ENCODE measurements at regions not wholly inside any gene's neighbourhood (a gene's known extent, or its start where the extent isn't known, plus 50 kb on each side); places are given as distances from the start of the nearest gene placed in this dataset.

- H3K27ac Mint-ChIP-seq = no peak overlapping the region
- H3K27me3 Mint-ChIP-seq = no peaks in the 10 kb centered on the region
- ChIA-PET POLR2A (no interaction called here), CTCF (no interaction called here)
- H3K36me3 Mint-ChIP-seq (ENCODE audit: low read depth) = no peaks in the 10 kb centered on the region
- H3K4me3 Mint-ChIP-seq = no peak overlapping the region
- H3K4me1 Mint-ChIP-seq = no peaks in the 10 kb centered on the region
- no peak for DNase-seq
- no peaks in the 10 kb centered on the region for H3K9me3 Mint-ChIP-seq
These were observed 126.3 kb upstream of the POF1B start for GRCh38 chrX:85505801-85506200.

GRCh38 chrX:85504381-85504780, 124.9 kb upstream of the POF1B start:
- no peak overlapping the region for H3K4me3 Mint-ChIP-seq
- POLR2A ChIA-PET = no interaction called here
- no peaks in the 10 kb centered on the region for H3K36me3 Mint-ChIP-seq (ENCODE audit: low read depth)
- CTCF ChIA-PET = no interaction called here
- H3K27ac Mint-ChIP-seq = no peak overlapping the region
- no peaks in the 10 kb centered on the region for H3K4me1 Mint-ChIP-seq
- no peak for DNase-seq
- H3K27me3 Mint-ChIP-seq = no peaks in the 10 kb centered on the region
- no peaks in the 10 kb centered on the region for H3K9me3 Mint-ChIP-seq

- DNase-seq = no peak
- Mint-ChIP-seq H3K36me3 (ENCODE audit: low read depth) (no peaks in the 10 kb centered on the region), H3K27me3 (no peaks in the 10 kb centered on the region), H3K4me1 (no peaks in the 10 kb centered on the region), H3K27ac (no peak overlapping the region), H3K9me3 (no peaks in the 10 kb centered on the region), H3K4me3 (no peak overlapping the region)
- ChIA-PET POLR2A (no interaction called here), CTCF (no interaction called here)
These were observed 124.0 kb upstream of the POF1B start for GRCh38 chrX:85503258-85504158.

- no peaks in the 10 kb centered on the region for H3K27me3 Mint-ChIP-seq
- H3K4me1 Mint-ChIP-seq = no peaks in the 10 kb centered on the region
- no peaks in the 10 kb centered on the region for H3K36me3 Mint-ChIP-seq (ENCODE audit: low read depth)
- H3K9me3 Mint-ChIP-seq = no peaks in the 10 kb centered on the region
- ChIA-PET CTCF (no interaction called here), POLR2A (no interaction called here)
- H3K4me3 Mint-ChIP-seq = no peak overlapping the region
- no peak overlapping the region for H3K27ac Mint-ChIP-seq
- no peak for DNase-seq
These were observed 121.9 kb upstream of the POF1B start for GRCh38 chrX:85501349-85501748.

GRCh38 chrX:85499400-85499799, 119.9 kb upstream of the POF1B start:
- Mint-ChIP-seq H3K27ac (no peak overlapping the region), H3K4me1 (no peaks in the 10 kb centered on the region), H3K27me3 (no peaks in the 10 kb centered on the region), H3K4me3 (no peak overlapping the region), H3K9me3 (no peaks in the 10 kb centered on the region), H3K36me3 (ENCODE audit: low read depth) (no peaks in the 10 kb centered on the region)
- POLR2A ChIA-PET = no interaction called here
- CTCF ChIA-PET = no interaction called here
- DNase-seq = no peak

GRCh38 chrX:85493821-85494220, 114.4 kb upstream of the POF1B start:
- POLR2A ChIA-PET = no interaction called here
- Mint-ChIP-seq H3K36me3 (ENCODE audit: low read depth) (no peaks in the 10 kb centered on the region), H3K4me3 (no peak overlapping the region)

GRCh38 chrX:85454295-85454694, 74.8 kb upstream of the POF1B start:
- H3K36me3 Mint-ChIP-seq (ENCODE audit: low read depth) = no peaks in the 10 kb centered on the region
- H3K9me3 Mint-ChIP-seq = no peaks in the 10 kb centered on the region
- POLR2A ChIA-PET = no interaction called here
- CTCF ChIA-PET = no interaction called here
- H3K27ac Mint-ChIP-seq = no peak overlapping the region
- no peak for DNase-seq
- no peaks in the 10 kb centered on the region for H3K27me3 Mint-ChIP-seq
- no peaks in the 10 kb centered on the region for H3K4me1 Mint-ChIP-seq
- no peak overlapping the region for H3K4me3 Mint-ChIP-seq

More at GRCh38 chrX:85493821-85494220, 114.4 kb upstream of the POF1B start:
- no peaks in the 10 kb centered on the region for H3K9me3 Mint-ChIP-seq
- H3K27ac Mint-ChIP-seq = no peak overlapping the region
- no peaks in the 10 kb centered on the region for H3K27me3 Mint-ChIP-seq
- CTCF ChIA-PET = no interaction called here
- H3K4me1 Mint-ChIP-seq = no peaks in the 10 kb centered on the region
- no peak for DNase-seq

GRCh38 chrX:85444613-85445012, 65.1 kb upstream of the POF1B start:
- Mint-ChIP-seq H3K9me3 (peaks cover 2% of the 10 kb centered on the region), H3K4me3 (no peak overlapping the region), H3K27me3 (no peaks in the 10 kb centered on the region), H3K27ac (no peak overlapping the region), H3K36me3 (ENCODE audit: low read depth) (no peaks in the 10 kb centered on the region), H3K4me1 (no peaks in the 10 kb centered on the region)
- POLR2A ChIA-PET = no interaction called here
- CTCF ChIA-PET = no interaction called here
- DNase-seq = no peak
